ENCODE measurements at regions not wholly inside any gene's neighbourhood (a gene's known extent, or its start where the extent isn't known, plus 50 kb on each side); places are given as distances from the start of the nearest gene placed in this dataset.

DNA sequence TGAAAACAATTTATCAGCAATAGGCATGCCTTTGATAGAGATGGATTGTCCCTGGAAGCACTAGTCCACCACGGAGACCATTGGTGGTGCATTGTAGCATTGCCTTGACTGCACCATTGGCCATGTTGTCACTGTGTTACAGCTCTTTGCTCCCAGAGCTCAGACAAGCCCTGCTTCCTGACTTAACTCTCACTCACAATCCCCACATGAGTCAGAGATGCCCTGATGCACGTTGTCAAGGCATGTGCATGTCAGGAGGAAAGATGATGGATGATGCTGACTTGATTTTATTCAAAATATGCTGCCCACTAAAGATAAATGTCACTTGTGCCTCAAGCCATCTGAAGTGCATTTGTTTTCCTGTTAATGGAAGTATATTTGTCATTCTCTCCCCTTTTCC is 266.1 kb downstream of the ARRDC4 start:
- TF ChIP-seq, protein P1, sequence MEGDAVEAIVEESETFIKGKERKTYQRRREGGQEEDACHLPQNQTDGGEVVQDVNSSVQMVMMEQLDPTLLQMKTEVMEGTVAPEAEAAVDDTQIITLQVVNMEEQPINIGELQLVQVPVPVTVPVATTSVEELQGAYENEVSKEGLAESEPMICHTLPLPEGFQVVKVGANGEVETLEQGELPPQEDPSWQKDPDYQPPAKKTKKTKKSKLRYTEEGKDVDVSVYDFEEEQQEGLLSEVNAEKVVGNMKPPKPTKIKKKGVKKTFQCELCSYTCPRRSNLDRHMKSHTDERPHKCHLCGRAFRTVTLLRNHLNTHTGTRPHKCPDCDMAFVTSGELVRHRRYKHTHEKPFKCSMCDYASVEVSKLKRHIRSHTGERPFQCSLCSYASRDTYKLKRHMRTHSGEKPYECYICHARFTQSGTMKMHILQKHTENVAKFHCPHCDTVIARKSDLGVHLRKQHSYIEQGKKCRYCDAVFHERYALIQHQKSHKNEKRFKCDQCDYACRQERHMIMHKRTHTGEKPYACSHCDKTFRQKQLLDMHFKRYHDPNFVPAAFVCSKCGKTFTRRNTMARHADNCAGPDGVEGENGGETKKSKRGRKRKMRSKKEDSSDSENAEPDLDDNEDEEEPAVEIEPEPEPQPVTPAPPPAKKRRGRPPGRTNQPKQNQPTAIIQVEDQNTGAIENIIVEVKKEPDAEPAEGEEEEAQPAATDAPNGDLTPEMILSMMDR (conservative IDR thresholded peaks at IDR 0.05): no peak
- TF ChIP-seq EZH2 (IDR thresholded peaks at IDR 0.05; ENCODE audit: low read depth): no peak
